ENCODE measurements at regions not wholly inside any gene's neighbourhood (a gene's known extent, or its start where the extent isn't known, plus 50 kb on each side); places are given as distances from the start of the nearest gene placed in this dataset.

DNA sequence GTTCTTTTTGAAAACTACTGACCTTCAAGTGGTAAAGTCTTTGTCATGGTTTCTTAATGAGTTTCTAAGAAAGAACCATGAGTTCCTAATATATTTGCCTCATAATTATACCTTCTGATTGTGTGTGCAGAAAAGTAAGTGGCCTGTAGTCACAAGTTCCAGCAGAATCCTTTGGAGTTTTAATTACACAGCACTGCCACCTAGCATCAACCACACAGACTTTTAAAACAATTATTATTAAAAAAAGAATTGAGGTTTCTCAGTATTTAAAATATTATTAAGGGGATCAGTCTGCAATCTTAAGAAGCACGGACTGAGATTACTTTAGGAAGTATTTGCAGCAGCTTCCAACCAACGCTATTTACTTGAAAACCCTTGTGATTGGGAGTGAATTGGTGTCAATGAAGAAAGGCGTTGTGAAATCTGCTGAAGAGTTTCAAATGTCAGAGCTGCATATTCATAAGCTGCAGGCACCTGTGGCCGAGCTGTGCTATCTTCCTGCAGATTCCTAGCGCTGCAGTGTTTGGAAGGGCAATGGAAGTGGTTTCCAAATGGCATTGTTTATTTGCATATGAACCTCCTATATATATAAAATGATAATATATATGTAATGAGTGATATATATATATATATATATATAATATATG is 1074.2 kb upstream of the WWC1 start:
- ChIA-PET POLR2A (no interaction called here), CTCF (interaction anchor here (1.2 to 1.7 kb wide), 2 partner anchors 13 to 167 kb away, joined by 3 to 10 read pairs; no protein-coding TSS in a partner anchor)
- no peaks in the 10 kb centered on the region for H3K36me3 Mint-ChIP-seq
- TF ChIP-seq ATF1 (CRISPR knock-in tag; IDR thresholded peaks at IDR 0.05) (no peak), HMGA2 (CRISPR knock-in tag; IDR thresholded peaks at IDR 0.05) (no peak), TEAD1 (CRISPR knock-in tag; IDR thresholded peaks at IDR 0.05) (no peak), ZNF512 (CRISPR knock-in tag; IDR thresholded peaks at IDR 0.05; ENCODE audit: borderline replicate concordance) (no peak), MXD4 (CRISPR knock-in tag; IDR thresholded peaks at IDR 0.05; ENCODE audit: borderline replicate concordance) (no peak)
- TF ChIP-seq, protein P1, sequence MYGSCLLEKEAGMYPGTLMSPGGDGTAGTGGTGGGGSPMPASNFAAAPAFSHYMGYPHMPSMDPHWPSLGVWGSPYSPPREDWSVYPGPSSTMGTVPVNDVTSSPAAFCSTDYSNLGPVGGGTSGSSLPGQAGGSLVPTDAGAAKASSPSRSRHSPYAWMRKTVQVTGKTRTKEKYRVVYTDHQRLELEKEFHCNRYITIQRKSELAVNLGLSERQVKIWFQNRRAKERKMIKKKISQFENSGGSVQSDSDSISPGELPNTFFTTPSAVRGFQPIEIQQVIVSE (CRISPR knock-in tag; IDR thresholded peaks at IDR 0.05; ENCODE audit: borderline replicate concordance) = no peak
- H3K4me1 Mint-ChIP-seq = peaks cover 24% of the 10 kb centered on the region
- H3K27me3 Mint-ChIP-seq (ENCODE audit: low read depth) = no peaks in the 10 kb centered on the region
- H3K4me3 Mint-ChIP-seq = no peak overlapping the region
- no peak for DNase-seq (ENCODE audit: low spot score)
- peak; percentile 47 for ATAC-seq
- no peak overlapping the region for H3K27ac Mint-ChIP-seq
- no peaks in the 10 kb centered on the region for H3K9me3 Mint-ChIP-seq

GRCh38 chr5:167219298-167219697 is 1072.1 kb upstream of the WWC1 start:
- peak; percentile 93 for ATAC-seq
- Mint-ChIP-seq H3K36me3 (no peaks in the 10 kb centered on the region), H3K9me3 (no peaks in the 10 kb centered on the region), H3K4me1 (peaks cover 24% of the 10 kb centered on the region), H3K27me3 (ENCODE audit: low read depth) (no peaks in the 10 kb centered on the region), H3K27ac (peak overlapping the region; percentile 66), H3K4me3 (no peak overlapping the region)
- CTCF ChIA-PET = interaction anchor here (0.9 to 1.3 kb wide), 3 partner anchors 25 to 354 kb away, joined by 3 read pairs; no protein-coding TSS in a partner anchor
- TF ChIP-seq ZNF416 (CRISPR knock-in tag; IDR thresholded peaks at IDR 0.05) (no peak), ZNF121 (CRISPR knock-in tag; IDR thresholded peaks at IDR 0.05) (no peak)
- POLR2A ChIA-PET = no interaction called here
- no peak for DNase-seq (ENCODE audit: low spot score)

GRCh38 chr5:167226386-167226785 is 1065.1 kb upstream of the WWC1 start:
- Mint-ChIP-seq H3K4me3 (no peak overlapping the region), H3K36me3 (peaks cover 9% of the 10 kb centered on the region), H3K9me3 (peaks cover 26% of the 10 kb centered on the region), H3K27ac (no peak overlapping the region), H3K4me1 (peaks cover 1% of the 10 kb centered on the region), H3K27me3 (ENCODE audit: low read depth) (no peaks in the 10 kb centered on the region)
- ATAC-seq (no peak), DNase-seq (ENCODE audit: low spot score) (no peak)
- CTCF ChIA-PET = no interaction called here
- POLR2A ChIA-PET = no interaction called here
- TF ChIP-seq, protein P2, sequence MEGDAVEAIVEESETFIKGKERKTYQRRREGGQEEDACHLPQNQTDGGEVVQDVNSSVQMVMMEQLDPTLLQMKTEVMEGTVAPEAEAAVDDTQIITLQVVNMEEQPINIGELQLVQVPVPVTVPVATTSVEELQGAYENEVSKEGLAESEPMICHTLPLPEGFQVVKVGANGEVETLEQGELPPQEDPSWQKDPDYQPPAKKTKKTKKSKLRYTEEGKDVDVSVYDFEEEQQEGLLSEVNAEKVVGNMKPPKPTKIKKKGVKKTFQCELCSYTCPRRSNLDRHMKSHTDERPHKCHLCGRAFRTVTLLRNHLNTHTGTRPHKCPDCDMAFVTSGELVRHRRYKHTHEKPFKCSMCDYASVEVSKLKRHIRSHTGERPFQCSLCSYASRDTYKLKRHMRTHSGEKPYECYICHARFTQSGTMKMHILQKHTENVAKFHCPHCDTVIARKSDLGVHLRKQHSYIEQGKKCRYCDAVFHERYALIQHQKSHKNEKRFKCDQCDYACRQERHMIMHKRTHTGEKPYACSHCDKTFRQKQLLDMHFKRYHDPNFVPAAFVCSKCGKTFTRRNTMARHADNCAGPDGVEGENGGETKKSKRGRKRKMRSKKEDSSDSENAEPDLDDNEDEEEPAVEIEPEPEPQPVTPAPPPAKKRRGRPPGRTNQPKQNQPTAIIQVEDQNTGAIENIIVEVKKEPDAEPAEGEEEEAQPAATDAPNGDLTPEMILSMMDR (IDR thresholded peaks at IDR 0.05) = no peak
- TF ChIP-seq ZBTB21 (CRISPR knock-in tag; IDR thresholded peaks at IDR 0.05; ENCODE audit: borderline replicate concordance) = no peak
- no peak for TF ChIP-seq SP1 (CRISPR knock-in tag; conservative IDR thresholded peaks at IDR 0.05)
- TF ChIP-seq, protein P3, sequence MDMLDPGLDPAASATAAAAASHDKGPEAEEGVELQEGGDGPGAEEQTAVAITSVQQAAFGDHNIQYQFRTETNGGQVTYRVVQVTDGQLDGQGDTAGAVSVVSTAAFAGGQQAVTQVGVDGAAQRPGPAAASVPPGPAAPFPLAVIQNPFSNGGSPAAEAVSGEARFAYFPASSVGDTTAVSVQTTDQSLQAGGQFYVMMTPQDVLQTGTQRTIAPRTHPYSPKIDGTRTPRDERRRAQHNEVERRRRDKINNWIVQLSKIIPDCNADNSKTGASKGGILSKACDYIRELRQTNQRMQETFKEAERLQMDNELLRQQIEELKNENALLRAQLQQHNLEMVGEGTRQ (CRISPR knock-in tag; IDR thresholded peaks at IDR 0.05) = no peak
- TF ChIP-seq ATF6 (CRISPR knock-in tag; IDR thresholded peaks at IDR 0.05) = no peak
- TF ChIP-seq ZNF317 (CRISPR knock-in tag; IDR thresholded peaks at IDR 0.05; ENCODE audit: borderline replicate concordance, low read depth) = no peak
- no peak for TF ChIP-seq HMGA2 (CRISPR knock-in tag; IDR thresholded peaks at IDR 0.05)
- no peak for TF ChIP-seq CBFB (CRISPR knock-in tag; IDR thresholded peaks at IDR 0.05; ENCODE audit: low read depth)
- TF ChIP-seq, protein P4, sequence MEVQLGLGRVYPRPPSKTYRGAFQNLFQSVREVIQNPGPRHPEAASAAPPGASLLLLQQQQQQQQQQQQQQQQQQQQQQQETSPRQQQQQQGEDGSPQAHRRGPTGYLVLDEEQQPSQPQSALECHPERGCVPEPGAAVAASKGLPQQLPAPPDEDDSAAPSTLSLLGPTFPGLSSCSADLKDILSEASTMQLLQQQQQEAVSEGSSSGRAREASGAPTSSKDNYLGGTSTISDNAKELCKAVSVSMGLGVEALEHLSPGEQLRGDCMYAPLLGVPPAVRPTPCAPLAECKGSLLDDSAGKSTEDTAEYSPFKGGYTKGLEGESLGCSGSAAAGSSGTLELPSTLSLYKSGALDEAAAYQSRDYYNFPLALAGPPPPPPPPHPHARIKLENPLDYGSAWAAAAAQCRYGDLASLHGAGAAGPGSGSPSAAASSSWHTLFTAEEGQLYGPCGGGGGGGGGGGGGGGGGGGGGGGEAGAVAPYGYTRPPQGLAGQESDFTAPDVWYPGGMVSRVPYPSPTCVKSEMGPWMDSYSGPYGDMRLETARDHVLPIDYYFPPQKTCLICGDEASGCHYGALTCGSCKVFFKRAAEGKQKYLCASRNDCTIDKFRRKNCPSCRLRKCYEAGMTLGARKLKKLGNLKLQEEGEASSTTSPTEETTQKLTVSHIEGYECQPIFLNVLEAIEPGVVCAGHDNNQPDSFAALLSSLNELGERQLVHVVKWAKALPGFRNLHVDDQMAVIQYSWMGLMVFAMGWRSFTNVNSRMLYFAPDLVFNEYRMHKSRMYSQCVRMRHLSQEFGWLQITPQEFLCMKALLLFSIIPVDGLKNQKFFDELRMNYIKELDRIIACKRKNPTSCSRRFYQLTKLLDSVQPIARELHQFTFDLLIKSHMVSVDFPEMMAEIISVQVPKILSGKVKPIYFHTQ (CRISPR knock-in tag; IDR thresholded peaks at IDR 0.05) = no peak
- TF ChIP-seq OVOL2 (CRISPR knock-in tag; IDR thresholded peaks at IDR 0.05; ENCODE audit: borderline replicate concordance) = no peak
- TF ChIP-seq, protein P5, sequence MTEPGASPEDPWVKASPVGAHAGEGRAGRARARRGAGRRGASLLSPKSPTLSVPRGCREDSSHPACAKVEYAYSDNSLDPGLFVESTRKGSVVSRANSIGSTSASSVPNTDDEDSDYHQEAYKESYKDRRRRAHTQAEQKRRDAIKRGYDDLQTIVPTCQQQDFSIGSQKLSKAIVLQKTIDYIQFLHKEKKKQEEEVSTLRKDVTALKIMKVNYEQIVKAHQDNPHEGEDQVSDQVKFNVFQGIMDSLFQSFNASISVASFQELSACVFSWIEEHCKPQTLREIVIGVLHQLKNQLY (CRISPR knock-in tag; IDR thresholded peaks at IDR 0.05) = no peak
- TF ChIP-seq, protein P6, sequence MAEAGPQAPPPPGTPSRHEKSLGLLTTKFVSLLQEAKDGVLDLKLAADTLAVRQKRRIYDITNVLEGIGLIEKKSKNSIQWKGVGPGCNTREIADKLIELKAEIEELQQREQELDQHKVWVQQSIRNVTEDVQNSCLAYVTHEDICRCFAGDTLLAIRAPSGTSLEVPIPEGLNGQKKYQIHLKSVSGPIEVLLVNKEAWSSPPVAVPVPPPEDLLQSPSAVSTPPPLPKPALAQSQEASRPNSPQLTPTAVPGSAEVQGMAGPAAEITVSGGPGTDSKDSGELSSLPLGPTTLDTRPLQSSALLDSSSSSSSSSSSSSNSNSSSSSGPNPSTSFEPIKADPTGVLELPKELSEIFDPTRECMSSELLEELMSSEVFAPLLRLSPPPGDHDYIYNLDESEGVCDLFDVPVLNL (CRISPR knock-in tag; IDR thresholded peaks at IDR 0.05; ENCODE audit: borderline replicate concordance, low read depth) = no peak
- no peak for TF ChIP-seq SMAD4 (CRISPR knock-in tag; IDR thresholded peaks at IDR 0.05)
